Pons (tissue), 1 donor: ENCODE measurements at regions not wholly inside any gene's neighbourhood (a gene's known extent, or its start where the extent isn't known, plus 50 kb on each side); places are given as distances from the start of the nearest gene placed in this dataset.
"Not testable (repeated sequence)": the region's sequence is repeated elsewhere in the genome, so short reads cannot be mapped to it uniquely, and the experiment has no call there.

Source experiments
- DNase-seq: peaks from one replicate; pipeline ENCODE4 v3.0.0-alpha.2; 2016; ENCODE audit warnings: low spot score

GRCh38 chr2:147420517-147420916 is 424.3 kb upstream of the ACVR2A start:
- DNase-seq, result no peak

- DNase-seq, result no peak
Measured at GRCh38 chr2:147416099-147416498, 428.7 kb upstream of the ACVR2A start.

- DNase-seq, result not testable (repeated sequence)
Measured at GRCh38 chr2:147414656-147415055, 430.2 kb upstream of the ACVR2A start.

GRCh38 chr2:147408357-147408756 is 436.5 kb upstream of the ACVR2A start:
- no peak for DNase-seq

GRCh38 chr2:147405651-147406050 is 439.2 kb upstream of the ACVR2A start:
- no peak for DNase-seq

GRCh38 chr2:147398996-147399395 is 445.8 kb upstream of the ACVR2A start:
- DNase-seq, result no peak

- DNase-seq, result no peak
Measured at GRCh38 chr2:147398301-147398700, 446.5 kb upstream of the ACVR2A start.

- no peak for DNase-seq
Measured at GRCh38 chr2:147396890-147397289, 447.9 kb upstream of the ACVR2A start.

- DNase-seq, result no peak
Measured at GRCh38 chr2:147394179-147394790, 450.5 kb upstream of the ACVR2A start.

GRCh38 chr2:147392180-147392579 is 452.6 kb upstream of the ACVR2A start:
- no peak for DNase-seq

- no peak for DNase-seq
Measured at GRCh38 chr2:147390475-147390874, 454.4 kb upstream of the ACVR2A start.

- DNase-seq, result no peak
Measured at GRCh38 chr2:147389218-147389617, 455.6 kb upstream of the ACVR2A start.

- DNase-seq, result no peak
Measured at GRCh38 chr2:147388217-147388616, 456.6 kb upstream of the ACVR2A start.

- DNase-seq, result no peak
Measured at GRCh38 chr2:147386284-147386683, 458.5 kb upstream of the ACVR2A start.

GRCh38 chr2:147385600-147385999 is 459.2 kb upstream of the ACVR2A start:
- DNase-seq, result no peak

GRCh38 chr2:147384659-147385058 is 460.2 kb upstream of the ACVR2A start:
- no peak for DNase-seq

GRCh38 chr2:147382322-147382948 is 462.4 kb upstream of the ACVR2A start:
- no peak for DNase-seq

- no peak for DNase-seq
Measured at GRCh38 chr2:147378403-147378802, 466.4 kb upstream of the ACVR2A start.

GRCh38 chr2:147375073-147375472 is 469.8 kb upstream of the ACVR2A start:
- DNase-seq, result no peak

GRCh38 chr2:147374423-147374811 is 470.4 kb upstream of the ACVR2A start:
- DNase-seq, result no peak

GRCh38 chr2:147373800-147374422 is 470.9 kb upstream of the ACVR2A start:
- no peak for DNase-seq

GRCh38 chr2:147368306-147368705 is 476.5 kb upstream of the ACVR2A start:
- DNase-seq, result no peak

GRCh38 chr2:147366279-147366678 is 478.6 kb upstream of the ACVR2A start:
- DNase-seq, result no peak

GRCh38 chr2:147365622-147366021 is 479.2 kb upstream of the ACVR2A start:
- DNase-seq, result no peak
